ENCODE measurements at regions not wholly inside any gene's neighbourhood (a gene's known extent, or its start where the extent isn't known, plus 50 kb on each side); places are given as distances from the start of the nearest gene placed in this dataset.

GRCh38 chr1:88239205-88239604 is 444.9 kb upstream of the PKN2 start:
- TF ChIP-seq CTCF (IDR thresholded peaks at IDR 0.05) = no peak
- no peaks in the 10 kb centered on the region for H3K36me3 Mint-ChIP-seq
- peaks cover 0 to 1% (median 0%) of the 10 kb centered on the region in 3 donors for H3K27me3 Mint-ChIP-seq (ENCODE audit: low read depth in 3 of 3)
- H3K27me3 ChIP-seq (ENCODE audit: control insufficient read depth in 2 of 2, insufficient read depth in 2 of 2, low read length in 2 of 2) = no peaks in the 10 kb centered on the region
- WGBS (ENCODE audit: insufficient coverage) = no CpG with 5 or more reads among the region's 1 CpG
- no peak overlapping the region for H3K27ac ChIP-seq (ENCODE audit: low read depth in 1 of 2, low read length in 2 of 2)
- no peak overlapping the region for H3K4me2 ChIP-seq (replicated peaks; ENCODE audit: extremely low read depth, low read length, poor library complexity, severe bottlenecking)
- no peak overlapping the region for H3K4me3 Mint-ChIP-seq
- H3K9me3 Mint-ChIP-seq = peaks cover 3 to 20% (median 16%) of the 10 kb centered on the region in 7 donors
- H3K9me3 ChIP-seq (replicated peaks in 1 of 2; ENCODE audit: control insufficient read depth in 1 of 2, insufficient read depth in 1 of 2, low read length in 2 of 2) = peaks cover 0 to 4% of the 10 kb centered on the region in 2 donors
- H4K20me1 ChIP-seq (ENCODE audit: insufficient read depth, low read length) = no peaks in the 10 kb centered on the region
- H3K4me1 ChIP-seq (ENCODE audit: control insufficient read depth in 1 of 2, insufficient read depth in 2 of 2, low read length in 2 of 2) = no peaks in the 10 kb centered on the region
- H3K4me3 ChIP-seq (replicated peaks in 1 of 3; ENCODE audit: low read depth in 2 of 3, low read length in 3 of 3) = no peak overlapping the region
- H3K27ac Mint-ChIP-seq = no peak overlapping the region
- DNase-seq = no peak
- no peaks in the 10 kb centered on the region for H3K4me1 Mint-ChIP-seq
- no peaks in the 10 kb centered on the region for H3K79me2 ChIP-seq (ENCODE audit: insufficient read depth, low read length)
- no peaks in the 10 kb centered on the region for H3K36me3 ChIP-seq (replicated peaks in 1 of 2; ENCODE audit: control insufficient read depth in 1 of 2, insufficient read depth in 2 of 2, low read length in 2 of 2)
- H2AFZ ChIP-seq (ENCODE audit: insufficient read depth, low read depth, low read length, poor library complexity, severe bottlenecking) = no peak overlapping the region
- intact Hi-C loops (cut with micrococcal nuclease) = no loop called here
- H3K9ac ChIP-seq (ENCODE audit: insufficient read depth, low read length, poor library complexity, severe bottlenecking) = no peak overlapping the region

GRCh38 chr1:88247666-88248065 is 436.4 kb upstream of the PKN2 start:
- H3K27ac Mint-ChIP-seq = no peak overlapping the region
- Histone ChIP-seq H3K27me3 (ENCODE audit: control insufficient read depth in 2 of 2, insufficient read depth in 2 of 2, low read length in 2 of 2) (no peaks in the 10 kb centered on the region), H3K4me3 (replicated peaks in 1 of 3; ENCODE audit: low read depth in 2 of 3, low read length in 3 of 3) (no peak overlapping the region), H3K27ac (ENCODE audit: low read depth in 1 of 2, low read length in 2 of 2) (no peak overlapping the region), H3K9me3 (replicated peaks in 1 of 2; ENCODE audit: control insufficient read depth in 1 of 2, insufficient read depth in 1 of 2, low read length in 2 of 2) (no peaks in the 10 kb centered on the region), H3K36me3 (replicated peaks in 1 of 2; ENCODE audit: control insufficient read depth in 1 of 2, insufficient read depth in 2 of 2, low read length in 2 of 2) (no peaks in the 10 kb centered on the region), H3K4me1 (ENCODE audit: control insufficient read depth in 1 of 2, insufficient read depth in 2 of 2, low read length in 2 of 2) (no peaks in the 10 kb centered on the region), H4K20me1 (ENCODE audit: insufficient read depth, low read length) (no peaks in the 10 kb centered on the region), H3K4me2 (replicated peaks; ENCODE audit: extremely low read depth, low read length, poor library complexity, severe bottlenecking) (no peak overlapping the region), H3K9ac (ENCODE audit: insufficient read depth, low read length, poor library complexity, severe bottlenecking) (no peak overlapping the region), H3K79me2 (ENCODE audit: insufficient read depth, low read length) (no peaks in the 10 kb centered on the region), H2AFZ (ENCODE audit: insufficient read depth, low read depth, low read length, poor library complexity, severe bottlenecking) (no peak overlapping the region)
- H3K36me3 Mint-ChIP-seq = no peaks in the 10 kb centered on the region
- H3K27me3 Mint-ChIP-seq (ENCODE audit: low read depth in 3 of 3) = peaks cover 0 to 1% (median 0%) of the 10 kb centered on the region in 3 donors
- H3K4me1 Mint-ChIP-seq = no peaks in the 10 kb centered on the region
- DNase-seq = no peak
- TF ChIP-seq CTCF (IDR thresholded peaks at IDR 0.05) = no peak
- H3K9me3 Mint-ChIP-seq = peaks cover 0 to 12% (median 5%) of the 10 kb centered on the region in 7 donors
- H3K4me3 Mint-ChIP-seq = no peak overlapping the region
- intact Hi-C loops (cut with micrococcal nuclease) = no loop called here

Data from CD14-positive monocyte (primary cell).